ENCODE measurements at regions not wholly inside any gene's neighbourhood (a gene's known extent, or its start where the extent isn't known, plus 50 kb on each side); places are given as distances from the start of the nearest gene placed in this dataset.

- no peaks in the 10 kb centered on the region for H3K36me3 ChIP-seq (ENCODE audit: control insufficient read depth, insufficient read depth, low read length)
- Mint-ChIP-seq H3K4me3 (no peak overlapping the region), H3K9me3 (peaks cover 2 to 3% of the 10 kb centered on the region in 2 donors), H3K27ac (no peak overlapping the region), H3K36me3 (no peaks in the 10 kb centered on the region), H3K27me3 (ENCODE audit: low read depth in 2 of 2) (no peaks in the 10 kb centered on the region), H3K4me1 (no peaks in the 10 kb centered on the region)
- DNase-seq (no peak), ATAC-seq (no peak)
- H3K27me3 ChIP-seq (ENCODE audit: control insufficient read depth, insufficient read depth, low read length) = no peaks in the 10 kb centered on the region
- H3K4me3 ChIP-seq (ENCODE audit: low read length) = no peak overlapping the region
- no peaks in the 10 kb centered on the region for H3K4me1 ChIP-seq (ENCODE audit: control insufficient read depth, insufficient read depth, low read length)
- 90% methylated on average over 8 of the region's 8 CpGs for WGBS (ENCODE audit: insufficient coverage)
- intact Hi-C loops (cut with micrococcal nuclease) = no loop called here
- H3K27ac ChIP-seq (ENCODE audit: low read length) = no peak overlapping the region
- H3K9me3 ChIP-seq (ENCODE audit: control insufficient read depth, insufficient read depth, low read length) = no peaks in the 10 kb centered on the region
- TF ChIP-seq CTCF (IDR thresholded peaks at IDR 0.05) = no peak
Observed at GRCh38 chr5:167063788-167064187, 1227.7 kb upstream of the WWC1 start.

- WGBS (ENCODE audit: insufficient coverage) = 78% methylated on average over 9 of the region's 13 CpGs
- TF ChIP-seq CTCF (IDR thresholded peaks at IDR 0.05) = no peak
- Histone ChIP-seq H3K4me3 (ENCODE audit: low read length) (no peak overlapping the region), H3K4me1 (ENCODE audit: control insufficient read depth, insufficient read depth, low read length) (no peaks in the 10 kb centered on the region), H3K27me3 (ENCODE audit: control insufficient read depth, insufficient read depth, low read length) (no peaks in the 10 kb centered on the region), H3K36me3 (ENCODE audit: control insufficient read depth, insufficient read depth, low read length) (no peaks in the 10 kb centered on the region), H3K27ac (ENCODE audit: low read length) (no peak overlapping the region), H3K9me3 (ENCODE audit: control insufficient read depth, insufficient read depth, low read length) (no peaks in the 10 kb centered on the region)
- no peaks in the 10 kb centered on the region for H3K4me1 Mint-ChIP-seq
- intact Hi-C loops (cut with micrococcal nuclease) = no loop called here
- no peak overlapping the region for H3K4me3 Mint-ChIP-seq
- H3K9me3 Mint-ChIP-seq = peaks cover 2 to 3% of the 10 kb centered on the region in 2 donors
- no peaks in the 10 kb centered on the region for H3K27me3 Mint-ChIP-seq (ENCODE audit: low read depth in 2 of 2)
- no peak for ATAC-seq
- no peak for DNase-seq
- no peak overlapping the region for H3K27ac Mint-ChIP-seq
- H3K36me3 Mint-ChIP-seq = no peaks in the 10 kb centered on the region
Observed at GRCh38 chr5:167064198-167064776, 1227.2 kb upstream of the WWC1 start.

- no peak overlapping the region for H3K4me3 Mint-ChIP-seq
- peaks cover 2 to 3% of the 10 kb centered on the region in 2 donors for H3K9me3 Mint-ChIP-seq
- DNase-seq (no peak), ATAC-seq (no peak)
- Histone ChIP-seq H3K9me3 (ENCODE audit: control insufficient read depth, insufficient read depth, low read length) (peaks cover under 1% of the 10 kb centered on the region), H3K36me3 (ENCODE audit: control insufficient read depth, insufficient read depth, low read length) (no peaks in the 10 kb centered on the region), H3K27me3 (ENCODE audit: control insufficient read depth, insufficient read depth, low read length) (no peaks in the 10 kb centered on the region), H3K27ac (ENCODE audit: low read length) (no peak overlapping the region), H3K4me3 (ENCODE audit: low read length) (no peak overlapping the region), H3K4me1 (ENCODE audit: control insufficient read depth, insufficient read depth, low read length) (no peaks in the 10 kb centered on the region)
- H3K4me1 Mint-ChIP-seq = no peaks in the 10 kb centered on the region
- no peaks in the 10 kb centered on the region for H3K27me3 Mint-ChIP-seq (ENCODE audit: low read depth in 2 of 2)
- H3K27ac Mint-ChIP-seq = no peak overlapping the region
- no peaks in the 10 kb centered on the region for H3K36me3 Mint-ChIP-seq
- no peak for TF ChIP-seq CTCF (IDR thresholded peaks at IDR 0.05)
- WGBS (ENCODE audit: insufficient coverage) = 86% methylated on average over 1 of the region's 3 CpGs
- intact Hi-C loops (cut with micrococcal nuclease) = no loop called here
Observed at GRCh38 chr5:167065794-167066193, 1225.7 kb upstream of the WWC1 start.

GRCh38 chr5:167071981-167072610 is 1219.3 kb upstream of the WWC1 start:
- H3K27ac Mint-ChIP-seq = no peak overlapping the region
- no peak for ATAC-seq
- H3K9me3 Mint-ChIP-seq = peaks cover 4 to 9% of the 10 kb centered on the region in 2 donors
- H3K4me3 ChIP-seq (ENCODE audit: low read length) = no peak overlapping the region
- TF ChIP-seq CTCF (IDR thresholded peaks at IDR 0.05) = no peak
- intact Hi-C loops (cut with micrococcal nuclease) = no loop called here
- no peaks in the 10 kb centered on the region for H3K27me3 Mint-ChIP-seq (ENCODE audit: low read depth in 2 of 2)
- H3K9me3 ChIP-seq (ENCODE audit: control insufficient read depth, insufficient read depth, low read length) = peaks cover 2% of the 10 kb centered on the region
- 89% methylated on average over 5 of the region's 5 CpGs for WGBS (ENCODE audit: insufficient coverage)
- no peaks in the 10 kb centered on the region for H3K36me3 ChIP-seq (ENCODE audit: control insufficient read depth, insufficient read depth, low read length)
- no peaks in the 10 kb centered on the region for H3K4me1 ChIP-seq (ENCODE audit: control insufficient read depth, insufficient read depth, low read length)
- no peaks in the 10 kb centered on the region for H3K36me3 Mint-ChIP-seq
- no peak for DNase-seq
- no peaks in the 10 kb centered on the region for H3K4me1 Mint-ChIP-seq
- H3K27me3 ChIP-seq (ENCODE audit: control insufficient read depth, insufficient read depth, low read length) = no peaks in the 10 kb centered on the region
- no peak overlapping the region for H3K4me3 Mint-ChIP-seq
- H3K27ac ChIP-seq (ENCODE audit: low read length) = no peak overlapping the region

Data from natural killer cell (primary cell).